NCI-H345 treated with DMSO at 0.1 percent for 48 hours (cell line): ENCODE measurements at regions not wholly inside any gene's neighbourhood (a gene's known extent, or its start where the extent isn't known, plus 50 kb on each side); places are given as distances from the start of the nearest gene placed in this dataset.
"Not testable (repeated sequence)": the region's sequence is repeated elsewhere in the genome, so short reads cannot be mapped to it uniquely, and the experiment has no call there.

ENCODE experiments used
- DNase-seq: peaks from one replicate; lab custom pipeline; 2025; ENCODE audit not compliant: unreplicated experiment; lab: John Stamatoyannopoulos, UW

DNA sequence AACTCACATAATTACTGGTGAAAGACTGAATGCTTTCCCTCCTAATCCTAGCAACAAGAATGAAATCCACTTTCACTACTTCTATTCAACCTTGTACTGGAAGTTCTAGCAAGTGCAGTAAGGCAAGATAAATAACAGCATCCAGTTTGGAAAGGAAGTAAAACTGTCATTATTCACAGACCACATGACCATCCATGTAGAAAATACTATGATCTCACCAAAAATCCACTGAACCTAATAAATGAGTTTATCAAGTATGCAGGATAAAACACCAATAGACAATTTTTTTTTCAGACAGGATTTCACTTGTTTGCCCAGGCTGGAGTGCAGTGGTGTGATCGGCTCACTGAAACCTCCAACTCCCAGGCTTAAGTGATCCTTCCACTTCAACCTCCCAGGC lies 117.7 kb downstream of the TMEM167A start:
- no peak for DNase-seq

DNA sequence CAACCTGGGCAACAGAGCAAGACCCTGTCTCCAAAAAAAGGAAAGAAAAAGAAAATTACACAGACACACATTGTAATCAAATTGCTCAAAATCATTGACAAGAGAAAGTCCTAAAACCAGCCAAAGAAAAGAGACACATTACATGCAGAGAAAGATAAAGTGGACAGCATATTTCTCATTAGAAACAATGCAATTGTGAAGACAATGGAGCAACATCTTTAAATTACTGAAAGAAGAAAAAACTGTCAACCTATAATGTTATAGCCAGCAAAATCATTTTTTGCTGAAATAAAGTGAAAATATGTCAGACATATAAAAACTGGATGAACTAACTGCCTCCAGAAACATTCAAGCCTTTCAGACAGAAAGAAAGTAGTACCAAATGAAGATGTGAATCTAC lies 120.6 kb downstream of the TMEM167A start:
- no peak for DNase-seq

DNA sequence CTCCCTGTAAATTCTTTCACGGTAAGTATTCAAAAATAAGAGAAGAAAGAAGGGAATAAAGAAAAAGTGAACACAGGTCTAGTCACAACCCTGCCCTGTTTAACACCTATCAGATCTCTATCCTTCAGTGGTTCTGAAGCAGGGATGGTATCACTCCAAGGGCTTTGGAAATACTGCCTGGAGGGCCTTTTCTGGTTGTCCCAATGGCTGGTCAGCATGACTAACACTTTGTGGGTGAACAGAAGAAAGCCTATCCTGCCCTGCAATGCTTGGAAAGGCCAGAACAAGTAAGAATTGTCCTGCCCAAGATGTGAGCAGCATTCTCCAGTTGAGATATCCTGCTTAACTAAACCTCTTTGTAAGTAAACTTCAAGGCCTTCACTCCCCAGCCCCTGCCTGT lies 124.9 kb downstream of the TMEM167A start:
- DNase-seq, result no peak

DNA sequence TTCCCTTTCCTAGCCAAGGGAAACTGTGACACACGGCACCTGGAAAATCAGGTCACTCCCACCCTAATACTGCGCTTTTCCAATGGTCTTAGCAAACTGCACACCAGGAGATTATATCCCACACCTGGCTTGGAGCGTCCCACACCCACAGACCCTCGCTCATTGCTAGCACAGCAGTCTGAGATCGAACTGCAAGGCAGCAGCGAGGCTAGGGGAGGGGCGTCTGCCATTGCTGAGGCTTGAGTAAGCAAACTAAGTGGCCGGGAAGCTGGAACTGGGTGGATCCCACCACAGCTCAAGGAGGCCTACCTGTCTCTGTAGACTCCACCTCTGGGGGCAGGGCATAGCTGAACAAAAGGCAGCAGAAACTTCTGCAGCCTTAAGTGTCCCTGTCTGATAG lies 132.9 kb downstream of the TMEM167A start:
- DNase-seq, result not testable (repeated sequence)

DNA sequence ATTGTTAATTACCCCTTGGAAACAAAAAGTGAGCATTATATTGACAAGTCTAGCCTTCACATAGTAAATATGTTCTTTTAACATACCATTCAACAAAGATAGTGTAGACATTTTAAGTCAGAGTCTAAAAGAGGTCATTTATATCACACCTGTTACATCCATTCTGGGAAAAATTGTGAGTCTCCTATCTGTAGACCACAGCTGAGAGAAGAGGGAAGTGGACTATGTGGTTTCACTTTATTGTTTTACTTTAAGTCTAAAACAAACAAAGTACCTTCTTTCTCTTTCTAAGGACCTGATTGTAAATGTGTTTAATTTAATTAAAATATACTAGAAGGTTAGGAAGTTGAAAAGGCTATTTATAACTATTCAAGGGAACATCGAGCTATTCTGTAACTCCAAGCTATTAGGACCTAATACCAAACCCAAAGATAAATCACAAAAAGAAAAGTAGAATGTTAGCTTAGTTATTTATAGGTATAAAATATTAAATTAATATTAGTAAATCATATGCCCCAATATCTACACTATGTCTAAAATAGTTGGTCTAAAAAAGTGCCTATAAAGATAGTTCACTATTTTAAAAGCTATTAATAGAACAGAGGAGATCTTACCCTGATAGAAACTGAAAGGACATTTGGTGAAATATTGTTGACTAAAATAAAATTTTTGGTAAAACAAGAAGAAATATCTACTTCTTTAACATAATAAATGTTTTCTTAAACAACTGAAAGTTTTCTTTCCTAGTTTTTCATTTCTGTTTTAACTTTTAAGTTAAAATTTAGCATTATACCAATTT lies 134.9 kb downstream of the TMEM167A start:
- no peak for DNase-seq

DNA sequence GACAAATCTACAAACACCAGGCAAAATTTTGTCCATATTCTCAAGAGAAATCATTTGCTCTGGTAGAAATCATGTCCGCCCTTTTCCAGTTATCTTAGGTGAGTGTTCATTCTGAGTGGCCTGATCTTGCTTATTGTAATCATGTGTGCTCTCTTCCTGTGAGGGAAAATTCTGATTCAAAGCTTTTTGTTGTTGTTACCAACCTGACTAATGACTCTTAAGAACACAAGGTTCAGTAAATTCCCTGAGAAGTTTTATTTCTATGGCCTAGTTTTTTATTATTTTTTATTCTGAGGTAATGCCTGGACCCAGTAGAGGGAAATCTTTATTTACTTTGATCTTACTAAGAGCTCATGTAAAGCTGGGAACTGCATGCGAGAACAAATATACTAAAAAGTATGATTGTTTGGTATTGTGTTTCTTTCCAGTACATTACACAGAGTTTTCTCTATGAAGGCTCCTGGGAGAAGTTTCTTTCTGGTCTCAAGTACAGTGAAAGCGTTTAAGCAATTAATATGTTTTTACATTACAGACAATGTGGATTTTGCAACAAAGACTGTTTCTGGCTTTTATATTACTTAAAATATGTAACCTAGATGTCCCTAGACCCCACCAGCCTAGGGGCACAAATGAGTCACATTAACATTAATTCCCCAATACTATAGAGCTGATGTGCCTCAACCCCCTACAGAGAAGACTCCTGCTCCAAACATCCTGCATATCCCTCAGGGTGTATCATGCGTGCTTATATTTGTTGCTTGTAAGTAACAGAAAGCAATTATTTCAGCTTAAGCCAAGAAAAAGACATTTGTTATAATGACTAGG lies 138.1 kb downstream of the TMEM167A start:
- no peak for DNase-seq

DNA sequence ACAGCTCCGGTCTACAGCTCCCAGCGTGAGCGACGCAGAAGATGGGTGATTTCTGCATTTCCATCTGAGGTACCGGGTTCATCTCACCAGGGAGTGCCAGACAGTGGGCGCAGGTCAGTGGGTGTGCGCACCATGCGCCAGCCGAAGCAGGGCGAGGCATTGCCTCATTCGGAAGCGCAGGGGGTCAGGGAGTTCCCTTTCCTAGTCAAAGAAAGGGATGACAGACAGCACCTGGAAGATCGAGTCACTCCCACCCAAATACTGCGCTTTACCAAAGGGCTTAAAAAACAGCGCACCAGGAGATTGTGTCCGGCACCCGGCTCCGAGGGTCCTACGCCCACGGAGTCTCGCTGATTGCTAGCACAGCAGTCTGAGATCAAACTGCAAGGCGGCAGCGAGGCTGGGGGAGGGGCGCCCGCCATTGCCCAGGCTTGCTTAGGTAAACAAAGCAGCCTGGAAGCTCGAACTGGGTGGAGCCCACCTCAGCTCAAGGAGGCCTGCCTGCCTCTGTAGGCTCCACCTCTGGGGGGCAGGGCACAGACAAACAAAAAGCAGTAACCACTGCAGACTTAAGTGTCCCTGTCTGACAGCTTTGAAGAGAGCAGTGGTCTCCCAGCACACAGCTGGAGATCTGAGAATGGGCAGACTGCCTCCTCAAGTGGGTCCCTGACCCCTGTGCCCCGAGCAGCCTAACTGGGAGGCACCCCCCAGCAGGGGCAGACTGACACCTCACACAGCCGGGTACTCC lies 144.5 kb downstream of the TMEM167A start:
- DNase-seq, result not testable (repeated sequence)

DNA sequence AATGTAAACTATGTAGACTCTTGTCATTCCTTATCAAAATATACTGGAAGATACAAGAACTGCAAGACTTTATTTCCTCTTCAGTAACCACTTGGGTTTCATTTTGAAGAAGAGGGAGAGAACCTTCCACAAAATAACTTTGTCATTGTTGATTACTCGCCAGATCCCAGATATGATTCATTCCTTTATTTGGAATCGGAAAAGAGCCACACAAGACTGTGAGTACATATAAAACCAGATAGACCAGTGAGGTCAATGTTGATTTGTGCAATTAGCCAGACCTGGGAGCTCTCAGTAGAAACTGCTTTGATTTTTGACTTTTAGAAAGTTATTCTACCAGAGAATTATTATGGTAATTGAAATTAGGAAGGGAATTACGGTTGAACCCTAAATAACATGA lies 146.1 kb downstream of the TMEM167A start:
- no peak for DNase-seq

DNA sequence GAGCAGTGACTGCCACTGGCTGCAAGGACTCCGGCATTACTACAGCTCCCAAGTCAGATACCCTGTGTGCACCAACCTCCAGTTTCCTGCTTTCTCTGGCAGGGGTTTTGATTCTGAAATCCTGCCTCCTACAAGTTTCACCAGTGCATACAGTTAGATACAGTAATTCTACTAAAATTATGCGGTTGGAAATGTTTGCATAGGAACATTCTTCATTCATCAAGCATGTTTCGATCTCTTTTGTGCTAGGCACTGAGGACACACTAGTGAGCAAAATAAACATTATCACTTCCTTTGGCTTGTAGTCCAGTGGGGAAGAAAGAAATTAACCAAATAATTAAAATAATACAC lies 152.2 kb downstream of the TMEM167A start:
- no peak for DNase-seq

DNA sequence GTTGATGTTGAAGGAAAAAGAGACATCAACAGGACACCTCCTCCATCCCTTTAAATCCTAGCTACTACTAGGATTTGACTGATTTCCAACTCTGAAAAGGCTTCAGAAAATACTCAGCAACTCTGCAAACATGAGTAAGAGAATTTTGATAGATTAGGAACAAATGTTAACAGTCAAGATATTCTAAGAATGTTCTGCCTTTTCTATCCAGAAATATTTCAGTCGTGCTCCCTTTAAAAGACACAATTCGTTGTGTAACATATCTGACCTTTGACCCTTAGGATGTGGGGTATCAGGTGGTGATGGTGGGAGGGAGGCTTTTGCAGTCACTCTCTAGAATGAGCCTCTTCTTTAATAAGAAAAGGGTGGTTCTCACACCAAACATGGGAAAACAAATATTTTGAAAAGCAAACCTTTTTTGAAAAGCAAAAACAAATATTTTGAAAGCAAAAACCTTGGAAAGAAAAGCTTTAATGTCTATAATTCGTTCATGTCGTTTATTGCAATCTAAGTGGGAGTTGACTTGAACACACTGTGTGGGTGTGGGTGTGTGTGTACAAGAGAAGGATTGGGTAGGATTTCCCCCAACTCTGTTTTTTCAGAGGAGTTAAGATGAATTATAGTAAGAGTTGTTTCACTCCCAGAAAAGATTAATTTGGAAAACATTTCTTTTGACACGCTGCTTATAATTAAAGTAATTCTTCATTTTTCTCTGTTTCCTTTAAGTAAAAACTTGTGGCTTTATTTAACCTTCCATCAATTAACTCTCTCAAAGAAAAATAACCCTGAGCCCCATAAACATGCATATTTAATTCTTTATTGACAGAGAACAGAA lies 152.8 kb downstream of the TMEM167A start:
- DNase-seq, result no peak

DNA sequence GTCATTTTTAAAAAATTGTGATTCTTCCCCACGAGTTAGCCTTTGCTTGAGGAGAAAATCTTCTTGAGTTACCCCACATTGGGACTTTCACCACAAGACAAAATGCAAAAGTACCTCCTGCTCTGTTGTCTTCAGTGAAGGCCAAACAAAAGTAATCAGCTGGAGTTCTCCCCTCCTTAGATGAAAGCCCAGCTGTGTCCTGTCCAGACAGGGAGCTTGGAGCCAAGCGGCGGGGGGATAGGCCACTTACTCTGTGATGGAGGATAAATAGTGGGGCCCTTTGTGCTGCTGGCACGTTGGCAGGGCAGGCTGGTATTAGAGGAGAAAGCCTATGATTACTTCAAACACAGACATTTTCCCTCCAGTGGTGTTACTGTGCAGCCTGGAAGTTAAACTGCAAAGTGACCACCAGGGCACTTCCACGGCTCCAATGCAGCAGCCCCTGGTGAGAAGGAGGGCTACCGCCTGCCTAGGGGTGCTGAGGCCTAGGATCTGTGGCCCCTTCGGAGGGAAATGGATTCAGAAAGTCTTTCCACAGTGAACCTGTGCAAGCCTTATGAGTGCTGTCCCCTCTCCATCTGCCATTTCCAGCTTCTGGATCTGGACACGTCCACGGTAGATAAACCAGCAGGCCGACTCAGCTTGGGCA lies 155.0 kb downstream of the TMEM167A start:
- no peak for DNase-seq

DNA sequence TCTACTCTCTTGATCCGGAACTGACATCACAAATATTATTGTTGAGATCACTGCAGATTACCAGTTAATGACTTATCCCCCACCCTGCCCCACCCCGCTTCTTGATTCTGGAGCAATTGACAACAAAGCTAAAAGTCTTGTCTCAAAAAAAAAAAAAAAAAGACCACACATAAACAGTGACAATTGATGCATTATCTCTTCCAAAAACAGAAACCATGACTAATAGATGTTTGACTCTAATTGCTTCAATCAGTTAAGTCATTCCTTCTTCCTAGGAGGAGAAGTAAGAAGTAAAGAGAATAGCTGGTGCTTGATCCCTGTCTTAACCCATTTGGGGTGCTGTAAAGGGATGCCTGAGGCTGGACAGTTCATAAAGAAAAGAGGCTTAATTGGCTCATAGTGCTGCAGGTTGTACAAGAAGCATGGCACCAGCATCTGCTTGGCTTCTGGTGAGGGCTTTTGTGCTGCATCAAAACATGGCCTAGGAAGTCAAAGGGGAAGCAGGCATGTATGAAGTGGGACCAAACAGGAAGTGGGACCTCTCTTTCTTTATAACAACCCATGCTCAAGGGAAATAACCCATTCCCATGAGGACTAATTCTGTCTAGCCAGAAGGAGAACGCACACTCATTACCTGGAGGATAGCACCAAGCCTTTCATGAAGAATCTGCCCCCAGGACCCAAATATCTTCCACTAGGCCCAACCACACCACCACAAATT lies 158.7 kb downstream of the TMEM167A start:
- no peak for DNase-seq

DNA sequence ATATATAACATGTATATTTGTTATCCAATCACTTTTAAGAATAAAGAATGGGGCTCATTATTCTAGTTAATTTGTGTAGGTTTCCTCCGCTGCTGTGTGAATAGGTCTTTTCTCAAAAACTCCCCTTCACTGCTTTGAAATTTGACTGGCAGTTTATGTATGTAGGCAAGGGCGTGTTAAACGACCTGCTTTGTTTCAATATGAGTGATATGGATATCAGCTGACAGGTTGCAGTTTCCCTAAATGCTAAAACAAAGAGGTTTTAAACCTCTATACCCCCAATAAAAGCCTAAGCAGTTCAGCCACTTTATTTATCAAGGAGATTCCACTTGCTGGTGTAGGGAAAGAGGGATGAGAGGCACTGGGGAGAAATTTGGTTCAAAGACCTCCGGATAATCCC lies 159.6 kb downstream of the TMEM167A start:
- no peak for DNase-seq

DNA sequence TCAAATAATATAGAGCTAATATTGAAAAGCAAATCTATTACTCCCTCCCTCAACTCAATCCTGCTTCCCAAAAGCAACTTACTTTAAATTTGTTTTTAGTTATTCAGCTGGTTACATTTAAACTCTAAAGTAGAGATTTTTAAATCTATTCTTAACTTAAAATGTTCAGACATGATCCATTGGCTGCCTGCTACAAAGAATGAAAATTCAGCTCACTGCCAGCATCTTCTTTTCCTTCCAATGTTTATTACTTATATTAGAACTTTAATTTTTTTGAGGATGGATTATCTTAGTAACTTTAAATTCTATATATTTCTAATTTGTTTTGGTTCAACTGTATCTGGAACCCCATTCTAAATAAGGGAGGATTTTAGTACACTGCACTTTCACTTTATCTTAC lies 163.2 kb downstream of the TMEM167A start:
- DNase-seq, result no peak

DNA sequence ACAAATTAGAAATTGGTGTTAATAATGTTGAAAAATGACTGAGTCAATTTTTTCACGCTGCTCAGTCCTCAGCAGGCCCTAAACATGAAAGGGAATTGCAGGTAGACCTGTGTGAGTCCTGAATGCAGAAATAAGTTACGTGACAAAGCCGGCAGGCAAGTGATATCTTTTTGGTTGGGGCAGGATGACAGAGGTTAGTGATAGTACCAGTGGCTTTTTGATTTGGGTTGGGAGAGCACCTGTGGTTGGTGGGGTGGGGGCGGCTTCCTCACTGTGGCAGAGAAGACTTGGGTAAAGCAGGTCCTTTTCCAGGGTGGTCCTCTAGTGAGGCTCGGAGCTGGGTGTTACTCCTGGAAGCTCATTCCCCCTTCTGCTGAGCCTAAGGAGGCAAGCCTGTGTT lies 164.7 kb downstream of the TMEM167A start:
- DNase-seq, result no peak

DNA sequence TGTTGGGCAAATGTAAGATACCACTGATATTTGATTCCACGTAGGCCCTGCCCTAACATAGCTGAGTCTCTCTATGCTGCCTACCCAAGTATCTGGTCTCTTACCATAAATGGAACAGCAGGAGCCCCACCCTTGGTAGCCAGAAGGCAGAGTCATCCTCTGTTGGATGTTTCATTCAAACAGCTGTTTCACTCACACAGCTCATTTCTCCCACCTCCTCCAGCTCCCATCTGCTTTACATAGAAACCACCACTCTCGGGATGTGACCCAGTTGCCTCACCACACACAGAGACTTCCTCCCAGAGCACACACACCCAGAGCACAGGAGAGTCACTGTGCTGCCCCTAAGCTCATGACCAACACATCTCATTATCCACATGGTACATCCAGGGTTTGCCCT lies 165.3 kb downstream of the TMEM167A start:
- no peak for DNase-seq

DNA sequence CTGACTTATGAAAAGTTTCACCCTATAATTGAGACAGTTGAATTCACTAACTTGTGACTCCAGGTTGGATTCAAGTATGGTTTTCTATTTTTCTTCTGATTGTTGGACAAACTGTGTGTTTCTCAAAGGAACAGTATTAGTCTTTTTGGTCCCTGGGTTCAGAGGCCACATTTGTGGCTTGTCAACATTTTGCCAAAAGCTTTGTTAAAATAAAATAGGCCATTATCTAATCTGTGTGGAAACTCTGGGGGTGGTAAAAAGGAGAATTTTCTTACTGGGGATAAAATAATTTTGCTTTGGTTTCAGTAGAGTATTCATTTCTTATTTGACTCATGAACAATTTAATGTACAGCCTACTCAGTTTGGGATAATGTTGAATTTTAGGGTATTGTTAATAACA lies 166.3 kb downstream of the TMEM167A start:
- DNase-seq, result no peak

DNA sequence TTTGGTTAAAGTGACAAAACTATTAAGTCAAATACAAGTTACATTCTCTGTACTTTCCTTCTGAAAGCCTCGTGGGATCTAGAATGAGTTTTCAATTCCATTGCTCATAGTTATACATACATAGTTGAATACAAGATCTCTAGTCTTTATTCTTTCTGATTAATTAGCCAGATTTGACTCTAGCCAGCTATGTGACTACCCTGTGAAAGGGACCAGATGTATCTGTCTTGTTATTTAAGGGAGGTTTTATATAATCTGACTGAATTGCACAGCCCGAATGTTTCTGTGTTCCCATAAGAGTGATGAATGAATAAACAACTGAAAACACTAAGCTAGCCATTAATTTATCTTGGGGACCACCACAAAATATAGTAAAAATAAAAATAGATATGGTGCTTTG lies 166.7 kb downstream of the TMEM167A start:
- no peak for DNase-seq

DNA sequence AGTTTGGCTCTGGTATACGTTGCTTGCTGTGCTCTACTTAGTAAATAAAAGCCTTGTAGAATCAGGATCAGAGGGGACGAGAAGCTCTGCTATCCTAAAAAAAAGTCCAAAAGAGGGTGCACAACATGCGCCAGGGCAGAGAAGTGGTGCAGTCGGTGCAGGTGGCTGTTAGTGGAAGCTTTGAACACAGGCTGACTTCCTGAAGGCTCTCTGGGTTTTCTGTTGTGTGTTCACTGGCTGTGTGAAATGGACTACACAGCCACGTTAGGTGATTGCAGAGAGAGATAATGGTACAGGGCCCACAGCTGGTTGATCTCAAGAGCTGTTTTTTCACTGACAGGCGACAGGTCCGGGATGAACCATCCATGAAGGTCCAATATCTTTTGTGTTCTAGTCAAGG lies 167.4 kb downstream of the TMEM167A start:
- no peak for DNase-seq

DNA sequence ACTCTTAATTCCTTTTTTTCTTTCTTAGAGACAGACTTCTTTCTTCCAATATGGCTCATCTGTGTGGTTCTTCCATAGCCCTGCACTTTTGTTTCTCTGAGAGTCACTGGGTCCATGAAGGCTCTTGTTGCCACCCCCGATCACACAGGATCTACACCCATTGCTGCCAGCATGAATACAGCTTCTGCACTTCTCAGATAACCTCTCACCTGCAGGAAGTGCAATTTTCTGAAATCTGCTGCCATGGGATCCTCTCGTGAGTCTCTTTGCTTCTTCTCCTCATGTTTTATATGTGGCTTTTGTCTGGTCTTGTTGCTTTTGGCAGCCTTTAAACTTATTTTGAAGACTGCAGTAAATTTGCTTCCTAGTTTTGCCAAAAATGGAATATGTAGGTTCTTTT lies 171.2 kb downstream of the TMEM167A start:
- DNase-seq, result no peak
